ENCODE measurements at regions not wholly inside any gene's neighbourhood (a gene's known extent, or its start where the extent isn't known, plus 50 kb on each side); places are given as distances from the start of the nearest gene placed in this dataset.
A peak's percentile ranks its signal among the peaks of the same experiment; 100 is the strongest.

DNA sequence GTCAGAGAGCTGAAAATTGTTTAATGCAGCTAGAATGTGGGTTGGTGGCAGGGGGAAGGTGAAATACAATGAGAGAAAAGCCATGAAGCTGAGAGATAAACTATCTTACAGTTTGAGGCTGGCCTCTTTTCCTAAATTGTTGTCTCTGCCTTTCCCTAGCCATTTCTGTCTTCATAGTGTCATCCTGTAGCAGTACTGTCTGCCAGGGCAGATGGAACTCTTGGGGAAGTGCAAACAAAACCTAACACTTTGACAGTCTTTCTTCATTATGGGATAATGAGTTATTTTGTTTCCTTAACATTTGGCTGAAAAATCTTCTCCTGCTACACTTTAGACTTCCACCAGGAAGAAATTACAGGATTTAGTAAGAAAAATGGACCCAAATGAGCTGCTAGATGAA lies 197.8 kb upstream of the ARX start:
- no peak for DNase-seq

- DNase-seq: no peak
These were observed 192.2 kb upstream of the ARX start for GRCh38 chrX:25207803-25208475.

- no peak for DNase-seq
These were observed 191.0 kb upstream of the ARX start for GRCh38 chrX:25206778-25207177.

DNA sequence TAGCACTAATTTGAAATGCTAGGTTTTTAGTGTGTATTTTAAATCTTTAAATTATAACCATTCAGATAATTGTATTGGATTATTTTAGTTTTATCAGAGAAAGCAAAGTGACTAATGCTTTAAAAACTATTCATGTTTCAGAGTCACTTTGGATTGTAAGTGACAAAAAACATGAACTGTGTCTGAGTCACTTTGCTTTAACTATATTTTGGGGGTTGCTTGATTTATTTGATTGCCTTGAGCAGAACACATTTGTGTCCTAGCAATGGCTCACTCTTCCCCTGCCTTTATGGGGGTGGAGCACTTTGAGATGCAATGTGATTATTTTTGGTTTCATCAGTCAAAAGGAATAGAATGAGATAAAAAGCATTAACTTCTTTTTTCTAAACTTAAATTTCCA lies 188.4 kb upstream of the ARX start:
- DNase-seq: no peak

- no peak for DNase-seq
These were observed 187.1 kb upstream of the ARX start for GRCh38 chrX:25202827-25203226.

DNA sequence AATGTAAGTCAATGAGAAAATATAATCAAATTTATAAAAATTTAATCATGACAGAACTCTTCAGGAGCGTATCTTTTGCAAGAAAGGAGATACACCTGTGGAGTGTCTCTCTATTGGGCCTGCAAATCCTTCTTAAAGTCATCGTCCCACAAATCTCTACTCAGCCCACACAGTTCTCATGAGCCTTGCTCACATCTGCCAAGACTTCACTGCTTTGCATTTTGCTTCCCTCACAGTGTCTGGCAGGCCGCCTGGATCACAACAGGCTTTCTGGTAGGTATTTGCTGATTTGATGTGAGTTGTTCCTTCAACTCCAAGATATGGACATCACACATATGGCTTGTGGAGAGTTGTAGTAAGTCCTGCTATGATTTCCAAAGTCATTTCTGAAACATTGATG lies 183.1 kb upstream of the ARX start:
- no peak for DNase-seq

GRCh38 chrX:25198253-25198652 lies 182.5 kb upstream of the ARX start:
- no peak for DNase-seq

DNA sequence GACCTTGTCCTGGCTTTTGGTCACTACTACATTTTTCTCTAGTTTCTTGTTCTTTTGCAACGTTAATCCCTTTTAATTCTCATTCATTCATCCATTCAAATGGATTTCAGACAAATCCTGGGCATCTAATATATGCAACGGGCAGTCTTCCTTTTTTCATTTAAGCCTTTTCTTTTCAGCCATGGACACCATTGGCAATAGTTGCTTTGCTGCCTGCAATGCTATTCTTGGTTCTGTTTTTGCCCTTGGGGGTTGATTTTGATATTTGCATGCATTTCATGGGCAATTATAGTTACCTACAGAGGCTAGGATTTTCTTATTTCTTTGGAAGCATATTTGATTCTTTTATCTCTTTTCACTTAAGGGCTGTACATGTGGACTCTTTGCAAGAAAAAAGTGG lies 180.5 kb upstream of the ARX start:
- no peak for DNase-seq

- DNase-seq: no peak
These were observed 175.6 kb upstream of the ARX start for GRCh38 chrX:25191403-25191802.

DNA sequence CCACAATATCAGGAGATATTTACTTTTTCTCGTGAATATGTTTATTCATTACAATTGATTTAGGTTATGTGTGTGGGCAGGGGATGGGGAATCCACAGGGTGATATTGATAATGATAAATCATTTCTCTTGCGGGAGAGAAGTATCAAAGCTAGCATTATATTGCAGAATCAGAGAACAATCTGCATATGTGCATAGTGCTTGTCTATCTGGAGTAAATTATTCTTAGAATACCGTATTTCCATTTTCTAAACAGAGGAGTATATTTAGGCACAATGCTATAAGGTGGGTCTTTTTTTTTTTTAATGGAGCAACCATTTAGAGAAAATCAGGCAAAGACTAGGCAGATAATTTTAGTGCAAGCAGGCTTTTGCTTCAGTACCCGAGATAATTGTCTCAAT lies 166.0 kb upstream of the ARX start:
- no peak for DNase-seq

- no peak for DNase-seq
These were observed 164.5 kb upstream of the ARX start for GRCh38 chrX:25180242-25180641.

- DNase-seq: no peak
These were observed 162.8 kb upstream of the ARX start for GRCh38 chrX:25178555-25178954.

DNA sequence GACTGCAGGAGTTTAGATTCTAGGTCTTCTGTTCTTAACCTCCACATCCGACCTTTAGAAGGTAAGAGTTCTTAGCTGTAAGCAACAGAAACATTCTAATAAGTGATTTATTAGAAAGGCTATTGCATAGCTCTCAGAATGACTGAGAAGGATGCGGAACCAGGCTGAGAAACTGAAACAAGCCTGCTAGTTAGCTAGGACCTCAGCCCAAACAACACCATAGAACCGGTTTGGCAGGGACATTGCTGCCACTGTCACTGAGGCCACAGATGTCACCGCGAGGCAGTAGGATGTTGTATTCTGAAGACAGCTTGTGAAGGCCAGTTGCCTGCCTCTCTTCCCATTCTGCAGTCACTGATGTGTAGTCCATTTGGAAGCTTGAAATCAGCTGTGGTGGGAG lies 160.0 kb upstream of the ARX start:
- no peak for DNase-seq

- DNase-seq: no peak
These were observed 159.4 kb upstream of the ARX start for GRCh38 chrX:25175171-25175570.

DNA sequence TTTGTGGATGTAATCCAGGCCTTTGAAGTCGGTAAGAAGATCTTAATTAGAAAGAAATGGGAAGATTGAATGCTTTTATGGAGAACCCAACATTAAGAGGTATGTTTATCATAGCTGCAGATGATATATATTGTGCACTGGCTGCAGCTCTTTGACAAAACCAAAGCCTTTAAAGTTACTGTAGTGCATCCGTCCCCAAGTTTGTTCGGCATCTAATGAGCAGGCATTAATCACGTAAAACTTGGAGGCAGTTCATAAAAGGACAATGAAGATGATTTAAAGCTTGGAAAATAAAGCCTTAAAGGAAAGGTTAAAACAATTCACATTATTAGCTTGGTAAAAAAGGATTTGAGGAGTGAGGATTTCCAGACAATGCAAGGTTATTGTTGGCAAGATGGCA lies 150.8 kb upstream of the ARX start:
- no peak for DNase-seq

GRCh38 chrX:25166145-25166544 lies 150.4 kb upstream of the ARX start:
- DNase-seq: no peak

DNA sequence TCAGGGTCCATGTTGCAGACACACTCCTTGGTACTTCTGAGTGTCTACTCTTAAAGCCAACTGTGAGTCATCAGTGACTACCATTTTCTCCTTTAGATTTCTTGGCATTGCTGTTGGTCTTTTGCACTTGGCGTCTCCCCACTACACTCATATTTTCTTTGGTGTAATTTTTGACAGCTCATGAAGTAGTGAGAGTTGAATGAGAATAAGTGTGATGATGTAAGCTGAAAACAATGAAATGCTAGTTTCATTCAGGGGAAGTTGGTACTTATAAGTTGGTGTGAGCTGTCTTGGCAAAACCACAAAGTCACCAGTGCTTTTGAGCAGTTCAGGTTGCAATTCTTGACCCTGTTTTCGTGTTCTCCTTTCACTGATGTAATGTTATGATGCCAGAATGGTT lies 142.9 kb upstream of the ARX start:
- no peak for DNase-seq

DNA sequence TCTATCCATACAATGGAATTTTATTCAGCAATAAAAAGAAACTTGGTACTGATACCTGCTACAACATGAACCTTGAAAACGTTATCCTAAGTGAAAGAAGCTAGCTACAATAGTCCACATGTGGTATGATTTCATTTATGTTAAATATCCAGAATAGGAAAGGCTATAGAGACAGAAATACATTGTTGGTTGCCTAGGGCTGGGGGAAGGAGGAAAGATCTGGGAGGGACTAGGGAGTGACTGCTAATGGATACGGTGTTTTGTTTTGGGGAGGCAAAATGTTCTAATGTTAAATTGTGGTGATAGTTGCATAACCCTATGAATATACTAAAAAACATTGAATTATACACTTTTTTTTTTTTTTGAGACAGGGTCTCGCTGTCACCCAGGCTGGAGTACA lies 141.1 kb upstream of the ARX start:
- DNase-seq: no peak

DNA sequence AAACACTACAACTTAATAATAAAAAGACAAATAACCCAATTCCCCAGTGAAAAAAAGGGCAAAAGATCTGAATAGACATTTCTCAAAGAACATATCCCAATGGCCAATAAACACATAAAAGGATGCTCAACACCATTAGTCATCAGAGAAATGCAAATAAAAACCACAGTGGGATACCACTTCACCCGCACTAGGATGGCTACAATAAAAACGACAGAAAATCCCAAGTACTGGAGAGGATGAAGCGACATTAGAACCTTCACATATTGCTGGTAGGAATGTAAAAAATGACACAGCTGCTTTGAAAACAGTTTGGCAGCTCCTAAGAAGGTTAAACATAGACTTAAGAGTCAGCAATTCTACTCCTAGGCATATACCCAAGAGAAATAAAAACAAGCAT lies 140.6 kb upstream of the ARX start:
- no peak for DNase-seq

DNA sequence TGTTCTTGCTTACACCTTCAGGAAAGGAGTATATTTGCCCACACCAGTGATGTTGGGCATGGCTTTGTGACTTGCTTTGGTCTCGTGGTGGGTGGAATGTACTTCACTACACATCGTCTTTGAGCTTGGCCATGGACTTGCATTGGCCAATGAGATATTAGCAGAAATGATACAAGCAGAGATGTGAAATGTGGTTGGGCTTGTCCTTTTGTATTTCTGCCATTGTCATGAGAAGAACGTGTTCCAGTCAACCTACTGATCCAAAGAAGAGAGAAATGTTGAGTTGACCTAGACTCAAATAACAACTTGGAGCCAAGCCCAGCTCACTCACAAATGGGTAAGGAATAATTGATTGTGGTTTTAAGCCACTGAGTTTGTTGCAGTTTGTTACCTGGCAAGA lies 138.4 kb upstream of the ARX start:
- DNase-seq: no peak

- DNase-seq: no peak
These were observed 136.0 kb upstream of the ARX start for GRCh38 chrX:25151749-25152148.

- peak; percentile 52 for DNase-seq
These were observed 128.5 kb upstream of the ARX start for GRCh38 chrX:25144043-25144940.

DNA sequence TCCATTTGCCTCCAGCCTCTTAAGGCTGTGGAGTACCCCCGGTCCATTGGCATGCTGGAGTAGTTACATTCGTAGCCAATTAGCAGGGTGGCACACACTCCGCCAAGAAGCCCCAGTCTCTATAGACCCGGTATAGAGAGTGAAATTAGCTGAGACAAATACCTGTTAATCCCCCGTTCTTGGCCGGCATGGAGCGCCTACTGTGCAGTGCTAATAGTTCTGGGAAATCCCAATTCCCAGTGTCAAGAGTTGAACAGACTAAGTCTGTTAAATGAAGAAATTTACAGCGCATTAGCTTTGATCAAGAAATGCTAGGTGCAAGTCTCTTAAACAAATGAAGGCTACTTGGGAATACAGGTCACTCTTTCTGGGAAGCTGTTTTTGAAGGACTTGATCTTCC lies 127.8 kb upstream of the ARX start:
- no peak for DNase-seq

DNA sequence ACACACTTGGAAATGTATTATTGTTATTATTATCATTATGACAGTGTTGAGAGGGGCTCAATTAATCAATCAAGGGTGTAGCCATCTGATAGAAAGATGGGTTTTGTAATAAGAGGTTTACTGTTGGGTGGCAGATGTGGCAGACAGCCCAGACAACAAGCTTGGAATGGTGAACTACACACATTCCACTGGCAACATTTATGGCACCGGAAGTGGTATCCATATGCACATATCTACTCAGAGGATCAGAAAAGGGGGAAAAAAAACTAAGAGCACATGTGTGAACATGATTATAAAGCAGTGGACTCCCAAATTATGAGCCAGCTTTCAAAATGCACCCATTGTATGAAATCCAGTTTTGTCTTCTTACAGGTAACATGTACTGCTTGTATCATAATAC lies 125.9 kb upstream of the ARX start:
- DNase-seq: no peak

- DNase-seq: no peak
These were observed 115.3 kb upstream of the ARX start for GRCh38 chrX:25131055-25131454.

Data from suppressor macrophage treated with lipopolysaccharide for 4 hours (primary cell).